ENCODE measurements at regions not wholly inside any gene's neighbourhood (a gene's known extent, or its start where the extent isn't known, plus 50 kb on each side); places are given as distances from the start of the nearest gene placed in this dataset.

GRCh38 chr12:86331012-86331411 lies 74.8 kb upstream of the MGAT4C start:
- DNase-seq: no peak

DNA sequence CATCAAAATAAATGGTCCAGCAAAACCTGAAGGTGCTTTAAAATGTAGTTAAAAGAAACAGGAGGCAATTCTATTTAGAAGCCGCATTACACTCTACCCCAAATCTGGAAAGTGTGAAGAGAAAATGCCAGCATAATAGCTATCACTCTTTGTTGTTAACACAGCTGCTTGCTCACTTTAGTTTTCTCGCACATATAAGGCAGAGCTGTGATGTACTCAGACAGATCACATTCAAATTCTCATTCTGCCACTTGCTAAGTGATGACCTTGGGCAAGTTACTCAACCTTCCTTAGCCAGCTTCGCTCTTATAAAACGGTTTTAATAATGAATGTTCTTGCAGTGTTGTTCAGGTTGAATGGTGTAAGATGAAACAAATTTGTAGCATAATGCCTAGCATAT lies 56.0 kb upstream of the MGAT4C start:
- no peak for DNase-seq
